Stomach smooth muscle (tissue), 2 donors: ENCODE measurements at regions not wholly inside any gene's neighbourhood (a gene's known extent, or its start where the extent isn't known, plus 50 kb on each side); places are given as distances from the start of the nearest gene placed in this dataset.

Experiments used
- H3K27ac ChIP-seq: one replicate; pipeline ENCODE4 v1.7.0; 2013; ENCODE audit warnings: mild to moderate bottlenecking, low read length, inconsistent platforms
- H3K27me3 ChIP-seq, 2 donors: one replicate each; pipeline ENCODE4 v1.7.0; 2013; ENCODE audit warnings: low read length in 2 of 2; ENCODE audit not compliant: insufficient read depth in 2 of 2, control insufficient read depth in 1 of 2
- H3K36me3 ChIP-seq, 2 donors: one replicate each; pipeline ENCODE4 v1.7.0; 2013; ENCODE audit warnings: low read length in 2 of 2; ENCODE audit not compliant: control insufficient read depth in 2 of 2, insufficient read depth in 2 of 2
- H3K4me1 ChIP-seq: one replicate; pipeline ENCODE4 v1.7.0; 2013; ENCODE audit warnings: low read length; ENCODE audit not compliant: control insufficient read depth, insufficient read depth
- H3K4me3 ChIP-seq, 2 donors: one replicate each; pipeline ENCODE4 v1.7.0; 2013; ENCODE audit warnings: low read length in 2 of 2
- H3K9ac ChIP-seq, 2 donors: one replicate each; pipeline ENCODE4 v1.7.0; 2013; ENCODE audit warnings: low read length in 2 of 2, mild to moderate bottlenecking in 1 of 2
- H3K9me3 ChIP-seq, 2 donors: one replicate each; pipeline ENCODE4 v1.7.0; 2013; ENCODE audit warnings: low read length in 2 of 2; ENCODE audit not compliant: control insufficient read depth in 2 of 2
- donor health status: healthy.
- donor health status: Pancreatic carcinoma.

- Histone ChIP-seq H3K27me3 (no peaks in the 10 kb centered on the region), H3K4me3 (no peak overlapping the region), H3K9ac (no peak overlapping the region), H3K36me3 (no peaks in the 10 kb centered on the region), H3K4me1 (no peaks in the 10 kb centered on the region), H3K27ac (no peak overlapping the region), H3K9me3 (no peaks in the 10 kb centered on the region)
These were observed 1661.3 kb downstream of the HACE1 start for GRCh38 chr6:103198386-103198785.

GRCh38 chr6:103193413-103193812, 1666.3 kb downstream of the HACE1 start:
- no peak overlapping the region for H3K9ac ChIP-seq
- no peaks in the 10 kb centered on the region for H3K9me3 ChIP-seq
- H3K36me3 ChIP-seq: no peaks in the 10 kb centered on the region
- H3K4me1 ChIP-seq: no peaks in the 10 kb centered on the region
- no peak overlapping the region for H3K27ac ChIP-seq
- no peak overlapping the region for H3K4me3 ChIP-seq
- H3K27me3 ChIP-seq: no peaks in the 10 kb centered on the region

GRCh38 chr6:103191391-103192093, 1668.2 kb downstream of the HACE1 start:
- H3K4me3 ChIP-seq: no peak overlapping the region
- H3K4me1 ChIP-seq: no peaks in the 10 kb centered on the region
- H3K36me3 ChIP-seq: no peaks in the 10 kb centered on the region
- no peaks in the 10 kb centered on the region for H3K9me3 ChIP-seq
- H3K9ac ChIP-seq: no peak overlapping the region
- H3K27me3 ChIP-seq: no peaks in the 10 kb centered on the region
- H3K27ac ChIP-seq: no peak overlapping the region

- H3K27ac ChIP-seq: no peak overlapping the region
- no peak overlapping the region for H3K9ac ChIP-seq
- H3K27me3 ChIP-seq: no peaks in the 10 kb centered on the region
- no peak overlapping the region for H3K4me3 ChIP-seq
- H3K4me1 ChIP-seq: no peaks in the 10 kb centered on the region
- no peaks in the 10 kb centered on the region for H3K9me3 ChIP-seq
- H3K36me3 ChIP-seq: no peaks in the 10 kb centered on the region
These were observed 1674.9 kb downstream of the HACE1 start for GRCh38 chr6:103184776-103185175.

GRCh38 chr6:103183831-103184411, 1675.8 kb downstream of the HACE1 start:
- H3K4me1 ChIP-seq: no peaks in the 10 kb centered on the region
- no peak overlapping the region for H3K27ac ChIP-seq
- no peak overlapping the region for H3K4me3 ChIP-seq
- H3K36me3 ChIP-seq: no peaks in the 10 kb centered on the region
- no peaks in the 10 kb centered on the region for H3K9me3 ChIP-seq
- no peaks in the 10 kb centered on the region for H3K27me3 ChIP-seq
- H3K9ac ChIP-seq: no peak overlapping the region

- H3K27me3 ChIP-seq: no peaks in the 10 kb centered on the region
- no peak overlapping the region for H3K4me3 ChIP-seq
These were observed 1681.5 kb downstream of the HACE1 start for GRCh38 chr6:103178193-103178592.

GRCh38 chr6:103177791-103178190, 1681.9 kb downstream of the HACE1 start:
- Histone ChIP-seq H3K4me3 (no peak overlapping the region), H3K9me3 (no peaks in the 10 kb centered on the region), H3K27ac (no peak overlapping the region), H3K4me1 (no peaks in the 10 kb centered on the region), H3K27me3 (no peaks in the 10 kb centered on the region), H3K36me3 (no peaks in the 10 kb centered on the region), H3K9ac (no peak overlapping the region)

More at GRCh38 chr6:103178193-103178592, 1681.5 kb downstream of the HACE1 start:
- no peak overlapping the region for H3K9ac ChIP-seq
- H3K4me1 ChIP-seq: no peaks in the 10 kb centered on the region
- H3K27ac ChIP-seq: no peak overlapping the region
- no peaks in the 10 kb centered on the region for H3K36me3 ChIP-seq
- H3K9me3 ChIP-seq: no peaks in the 10 kb centered on the region

- no peaks in the 10 kb centered on the region for H3K36me3 ChIP-seq
- H3K27ac ChIP-seq: no peak overlapping the region
- no peaks in the 10 kb centered on the region for H3K9me3 ChIP-seq
- H3K27me3 ChIP-seq: no peaks in the 10 kb centered on the region
- no peak overlapping the region for H3K4me3 ChIP-seq
- H3K9ac ChIP-seq: no peak overlapping the region
- H3K4me1 ChIP-seq: no peaks in the 10 kb centered on the region
These were observed 1684.7 kb downstream of the HACE1 start for GRCh38 chr6:103175056-103175455.

GRCh38 chr6:103167345-103168071, 1692.2 kb downstream of the HACE1 start:
- H3K27ac ChIP-seq: no peak overlapping the region
- no peaks in the 10 kb centered on the region for H3K4me1 ChIP-seq
- H3K36me3 ChIP-seq: no peaks in the 10 kb centered on the region
- no peaks in the 10 kb centered on the region for H3K27me3 ChIP-seq
- H3K9ac ChIP-seq: no peak overlapping the region
- H3K9me3 ChIP-seq: no peaks in the 10 kb centered on the region
- no peak overlapping the region for H3K4me3 ChIP-seq

- Histone ChIP-seq H3K27me3 (no peaks in the 10 kb centered on the region), H3K36me3 (no peaks in the 10 kb centered on the region), H3K9ac (no peak overlapping the region), H3K4me1 (no peaks in the 10 kb centered on the region), H3K9me3 (no peaks in the 10 kb centered on the region), H3K4me3 (no peak overlapping the region), H3K27ac (no peak overlapping the region)
These were observed 1704.7 kb downstream of the HACE1 start for GRCh38 chr6:103154779-103155572.
